NT2/D1 (cell line): ENCODE measurements at regions not wholly inside any gene's neighbourhood (a gene's known extent, or its start where the extent isn't known, plus 50 kb on each side); places are given as distances from the start of the nearest gene placed in this dataset.
"Not testable (repeated sequence)": the region's sequence is repeated elsewhere in the genome, so short reads cannot be mapped to it uniquely, and the experiment has no call there.

ENCODE experiments used
- DNase-seq: peaks from one replicate; pipeline ENCODE4 v3.0.0-alpha.2; 2011; ENCODE audit warnings: low read depth, low spot score
- H3K27me3 ChIP-seq: 2 replicates; pipeline ENCODE4 v1.6.0; 2011; ENCODE audit warnings: mild to moderate bottlenecking; ENCODE audit not compliant: insufficient read length, insufficient read depth
- H3K36me3 ChIP-seq: 2 replicates; pipeline ENCODE4 v1.6.1; 2011; ENCODE audit warnings: mild to moderate bottlenecking, low read length, mixed read lengths; ENCODE audit not compliant: insufficient read depth, insufficient read length
- H3K4me1 ChIP-seq: 2 replicates; pipeline ENCODE4 v1.5.1; 2011; ENCODE audit not compliant: insufficient read depth, insufficient read length
- H3K4me3 ChIP-seq: 2 replicates; pipeline ENCODE4 v1.5.1; 2011; ENCODE audit warnings: low read depth; ENCODE audit not compliant: insufficient read length
- H3K9ac ChIP-seq: 2 replicates; pipeline ENCODE4 v1.6.0; 2011; ENCODE audit warnings: low read depth; ENCODE audit not compliant: insufficient read length
- H3K9me3 ChIP-seq: 2 replicates; pipeline ENCODE4 v1.5.1; 2011; ENCODE audit warnings: mild to moderate bottlenecking, low read length; ENCODE audit not compliant: insufficient read depth
- SUZ12 ChIP-seq: IDR thresholded peaks from 2 replicates; pipeline ENCODE4 v1.6.1; 2011; ENCODE audit not compliant: insufficient read length, insufficient read depth; ENCODE audit errors: extremely low read depth
- YY1 ChIP-seq: IDR thresholded peaks from 2 replicates; pipeline ENCODE4 v1.6.1; 2011; ENCODE audit not compliant: insufficient read length, insufficient read depth
- ZNF274 ChIP-seq: IDR thresholded peaks from 2 replicates; pipeline ENCODE4 v1.6.1; 2011; ENCODE audit warnings: mild to moderate bottlenecking, low read depth, low read length

GRCh38 chr6:81878479-81878878, 126.0 kb upstream of the TENT5A start:
- Histone ChIP-seq H3K27me3 (no peaks in the 10 kb centered on the region), H3K4me3 (no peak overlapping the region), H3K9ac (no peak overlapping the region), H3K36me3 (no peaks in the 10 kb centered on the region), H3K9me3 (no peaks in the 10 kb centered on the region), H3K4me1 (no peaks in the 10 kb centered on the region)
- DNase-seq, result no peak
- no peak for TF ChIP-seq ZNF274
- TF ChIP-seq SUZ12, result no peak
- no peak for TF ChIP-seq YY1

GRCh38 chr6:81876971-81877370, 124.5 kb upstream of the TENT5A start:
- no peak for DNase-seq
- H3K27me3 ChIP-seq, result no peaks in the 10 kb centered on the region
- TF ChIP-seq SUZ12 (no peak), ZNF274 (no peak), YY1 (no peak)

DNA sequence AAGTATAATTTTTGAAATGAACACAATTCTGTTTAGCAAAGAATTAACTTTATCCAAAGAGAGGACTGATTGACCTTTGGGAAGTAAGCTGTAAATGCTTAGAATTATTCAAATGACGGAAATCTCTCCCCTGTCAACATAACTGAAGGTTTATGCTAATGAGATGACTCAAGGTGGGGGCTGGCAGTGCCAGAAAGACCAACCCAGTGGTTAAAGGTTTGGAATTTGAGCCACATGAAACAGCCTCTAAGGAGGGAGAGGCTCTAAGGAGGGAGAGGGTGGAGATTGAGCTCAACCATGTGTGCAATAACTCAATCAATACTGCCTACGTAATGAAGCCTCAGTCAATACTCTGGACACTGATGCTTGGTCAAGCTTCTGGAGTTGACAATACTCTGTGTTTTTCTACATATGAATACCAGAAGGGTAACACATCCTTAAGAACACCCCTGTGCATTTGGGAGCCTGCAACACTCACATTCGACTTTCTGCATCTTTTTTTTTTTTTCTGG, 123.4 kb upstream of the TENT5A start:
- DNase-seq, result no peak
- TF ChIP-seq YY1 (no peak), ZNF274 (no peak)
- no peaks in the 10 kb centered on the region for H3K36me3 ChIP-seq
- H3K27me3 ChIP-seq, result no peaks in the 10 kb centered on the region
- H3K9me3 ChIP-seq, result no peaks in the 10 kb centered on the region
- H3K9ac ChIP-seq, result no peak overlapping the region
- no peak overlapping the region for H3K4me3 ChIP-seq
- no peaks in the 10 kb centered on the region for H3K4me1 ChIP-seq

More at GRCh38 chr6:81876971-81877370, 124.5 kb upstream of the TENT5A start:
- no peaks in the 10 kb centered on the region for H3K4me1 ChIP-seq
- no peaks in the 10 kb centered on the region for H3K36me3 ChIP-seq
- H3K9me3 ChIP-seq, result no peaks in the 10 kb centered on the region
- H3K9ac ChIP-seq, result no peak overlapping the region
- H3K4me3 ChIP-seq, result no peak overlapping the region

DNA sequence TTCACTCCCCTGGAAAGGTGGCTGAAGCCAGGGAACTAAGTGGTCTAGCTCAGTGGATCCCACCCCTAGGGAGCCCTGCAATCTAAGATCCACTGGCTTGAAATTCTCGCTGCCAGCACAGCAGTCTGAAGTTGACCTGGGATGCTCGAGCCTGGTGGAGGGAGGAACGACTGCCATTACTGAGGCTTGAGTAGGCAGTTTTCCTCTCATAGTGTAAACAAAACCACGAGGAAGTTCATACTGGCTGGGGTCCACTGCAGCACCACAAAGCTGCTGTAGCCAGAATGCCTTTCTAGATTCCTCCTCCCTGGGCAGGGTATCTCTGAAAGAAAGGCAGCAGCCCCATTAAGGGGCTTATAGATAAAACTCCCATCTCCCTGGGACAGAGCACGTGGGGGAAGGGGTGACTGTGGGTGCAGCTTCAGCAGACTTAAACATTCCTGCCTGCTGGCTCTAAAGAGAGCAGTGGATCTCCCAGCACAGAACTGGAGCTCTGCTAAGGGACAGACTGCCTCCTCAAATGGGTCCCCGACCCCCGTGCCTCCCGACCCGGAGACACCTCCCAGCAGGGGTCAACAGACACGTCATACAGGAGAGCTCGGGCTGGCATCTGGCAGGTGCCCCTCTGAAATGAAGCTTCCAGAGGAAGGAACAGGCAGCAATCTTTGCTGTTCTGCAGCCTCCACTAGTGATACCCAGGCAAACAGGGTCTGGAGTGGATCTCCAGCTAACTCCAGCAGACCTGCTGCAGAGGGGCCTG, 117.4 kb upstream of the TENT5A start:
- H3K9ac ChIP-seq, H3K36me3 ChIP-seq, DNase-seq, H3K9me3 ChIP-seq, H3K27me3 ChIP-seq, H3K4me1 ChIP-seq, H3K4me3 ChIP-seq: not testable (repeated sequence)

DNA sequence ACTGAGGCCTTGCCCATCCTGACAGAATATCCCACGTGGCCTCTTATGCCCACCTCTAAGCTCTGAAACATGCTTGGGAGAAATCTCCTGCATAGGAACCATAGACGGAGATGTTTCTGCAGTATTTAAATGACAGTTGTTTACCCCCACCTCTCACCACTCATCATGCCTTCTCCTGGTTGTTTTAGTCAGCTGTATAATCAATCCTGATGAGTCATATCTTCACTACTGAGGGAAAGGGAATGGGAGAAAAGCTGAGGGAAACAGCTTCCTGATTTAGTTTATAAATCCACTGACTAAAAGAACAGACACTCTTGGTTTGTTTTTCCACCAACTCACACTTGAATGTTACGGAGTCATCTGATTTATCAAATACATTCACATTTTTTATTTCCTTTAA, 113.2 kb upstream of the TENT5A start:
- Histone ChIP-seq H3K4me1 (no peaks in the 10 kb centered on the region), H3K9me3 (no peaks in the 10 kb centered on the region), H3K4me3 (no peak overlapping the region), H3K9ac (no peak overlapping the region), H3K36me3 (no peaks in the 10 kb centered on the region), H3K27me3 (no peaks in the 10 kb centered on the region)
- DNase-seq, result no peak
- TF ChIP-seq SUZ12 (no peak), YY1 (no peak), ZNF274 (no peak)

- H3K4me3 ChIP-seq, result no peak overlapping the region
- H3K4me1 ChIP-seq, result no peaks in the 10 kb centered on the region
Observed at GRCh38 chr6:81864124-81864523, 111.6 kb upstream of the TENT5A start.

DNA sequence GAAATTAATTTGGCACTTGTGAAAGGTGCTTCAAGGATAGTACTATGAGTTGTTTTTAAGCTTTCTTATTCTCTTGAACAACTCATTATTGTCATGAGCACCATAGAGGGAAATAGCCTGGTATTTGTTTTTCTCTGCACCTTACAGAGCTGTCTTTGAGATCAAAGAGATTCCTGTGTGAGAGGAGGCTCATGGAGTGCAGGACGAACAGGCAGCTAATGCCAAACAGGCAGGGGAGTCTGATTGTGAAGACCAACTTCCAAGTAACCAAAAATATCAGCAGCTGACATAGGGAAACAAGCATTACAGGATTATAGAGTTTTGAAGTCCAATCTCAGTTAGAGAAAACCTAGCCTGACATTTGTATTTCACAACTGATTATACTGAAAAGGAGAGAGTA, 110.6 kb upstream of the TENT5A start:
- TF ChIP-seq SUZ12 (no peak), YY1 (no peak), ZNF274 (no peak)
- H3K4me1 ChIP-seq, result no peaks in the 10 kb centered on the region
- no peak overlapping the region for H3K4me3 ChIP-seq
- no peak overlapping the region for H3K9ac ChIP-seq
- DNase-seq, result no peak
- H3K27me3 ChIP-seq, result no peaks in the 10 kb centered on the region
- H3K36me3 ChIP-seq, result no peaks in the 10 kb centered on the region
- H3K9me3 ChIP-seq, result no peaks in the 10 kb centered on the region

More at GRCh38 chr6:81864124-81864523, 111.6 kb upstream of the TENT5A start:
- TF ChIP-seq YY1, result no peak
- no peak for TF ChIP-seq ZNF274
- no peak for TF ChIP-seq SUZ12
- no peak for DNase-seq
- Histone ChIP-seq H3K27me3 (no peaks in the 10 kb centered on the region), H3K9ac (no peak overlapping the region), H3K36me3 (no peaks in the 10 kb centered on the region), H3K9me3 (no peaks in the 10 kb centered on the region)

DNA sequence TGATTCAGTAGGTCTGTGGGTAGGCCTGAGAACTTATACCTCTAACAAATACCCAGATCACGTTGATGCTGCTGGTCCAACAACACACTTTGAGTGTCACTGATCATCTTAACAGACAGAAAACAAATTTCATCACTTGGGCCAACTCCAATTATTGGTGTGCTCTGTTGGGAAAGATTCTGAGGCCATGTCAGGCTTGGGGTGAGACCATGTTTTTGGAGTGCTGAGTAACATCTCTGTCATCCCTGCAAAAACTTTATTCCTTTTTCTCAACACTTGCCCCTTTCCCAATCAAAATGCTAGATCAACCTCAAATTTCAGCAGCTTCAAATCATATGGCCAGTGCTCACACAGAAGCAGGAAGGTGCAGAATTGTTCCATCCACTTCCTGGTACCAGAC, 108.8 kb upstream of the TENT5A start:
- H3K9me3 ChIP-seq, result no peaks in the 10 kb centered on the region
- TF ChIP-seq SUZ12 (no peak), YY1 (no peak)

More for the DNA sequence above, 108.8 kb upstream of the TENT5A start:
- H3K9ac ChIP-seq, result no peak overlapping the region
- H3K36me3 ChIP-seq, result no peaks in the 10 kb centered on the region
- H3K27me3 ChIP-seq, result no peaks in the 10 kb centered on the region
- H3K4me3 ChIP-seq, result no peak overlapping the region
- H3K4me1 ChIP-seq, result no peaks in the 10 kb centered on the region
- DNase-seq, result no peak
